ENCODE measurements at regions not wholly inside any gene's neighbourhood (a gene's known extent, or its start where the extent isn't known, plus 50 kb on each side); places are given as distances from the start of the nearest gene placed in this dataset.

DNA sequence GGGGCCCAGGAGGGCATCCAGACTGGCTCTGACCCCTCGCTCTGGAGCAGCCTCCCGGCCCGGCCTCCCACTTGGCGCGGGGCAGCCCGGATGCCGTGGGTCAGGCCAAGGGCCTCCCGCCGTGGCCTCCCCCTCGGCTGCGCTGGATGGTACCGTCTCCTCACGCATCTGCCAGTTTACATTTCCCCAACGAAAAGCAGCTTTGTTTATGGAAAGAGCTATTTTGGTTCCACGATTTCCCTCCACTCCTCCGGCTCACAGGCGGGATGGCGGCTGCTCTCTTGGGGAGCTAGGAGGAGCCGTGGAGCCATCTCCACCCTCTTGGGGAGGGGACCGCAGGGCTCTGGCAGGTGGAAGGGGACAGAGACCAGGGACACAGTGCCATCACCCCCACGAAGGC, 93.2 kb upstream of the MYL10 start:
- TF ChIP-seq, protein P1, sequence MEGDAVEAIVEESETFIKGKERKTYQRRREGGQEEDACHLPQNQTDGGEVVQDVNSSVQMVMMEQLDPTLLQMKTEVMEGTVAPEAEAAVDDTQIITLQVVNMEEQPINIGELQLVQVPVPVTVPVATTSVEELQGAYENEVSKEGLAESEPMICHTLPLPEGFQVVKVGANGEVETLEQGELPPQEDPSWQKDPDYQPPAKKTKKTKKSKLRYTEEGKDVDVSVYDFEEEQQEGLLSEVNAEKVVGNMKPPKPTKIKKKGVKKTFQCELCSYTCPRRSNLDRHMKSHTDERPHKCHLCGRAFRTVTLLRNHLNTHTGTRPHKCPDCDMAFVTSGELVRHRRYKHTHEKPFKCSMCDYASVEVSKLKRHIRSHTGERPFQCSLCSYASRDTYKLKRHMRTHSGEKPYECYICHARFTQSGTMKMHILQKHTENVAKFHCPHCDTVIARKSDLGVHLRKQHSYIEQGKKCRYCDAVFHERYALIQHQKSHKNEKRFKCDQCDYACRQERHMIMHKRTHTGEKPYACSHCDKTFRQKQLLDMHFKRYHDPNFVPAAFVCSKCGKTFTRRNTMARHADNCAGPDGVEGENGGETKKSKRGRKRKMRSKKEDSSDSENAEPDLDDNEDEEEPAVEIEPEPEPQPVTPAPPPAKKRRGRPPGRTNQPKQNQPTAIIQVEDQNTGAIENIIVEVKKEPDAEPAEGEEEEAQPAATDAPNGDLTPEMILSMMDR (IDR thresholded peaks at IDR 0.05; ENCODE audit: control extremely low read depth in 1 of 3, insufficient read depth in 1 of 3, low read depth in 1 of 3, low read length in 3 of 3): peak in 1 of 3 experiments; percentile 11; a peak in 1 of 4 replicates
- TF ChIP-seq TCF12 (IDR thresholded peaks at IDR 0.05; ENCODE audit: low read depth, low read length): no peak
- TF ChIP-seq RNF2 (IDR thresholded peaks at IDR 0.05; ENCODE audit: borderline replicate concordance, low read depth, low read length, missing control alignments, poor library complexity, severe bottlenecking): no peak
- TF ChIP-seq SP1 (IDR thresholded peaks at IDR 0.05; ENCODE audit: low read depth, low read length): no peak
- no peak for TF ChIP-seq POLR2A (IDR thresholded peaks at IDR 0.05; ENCODE audit: control extremely low read depth in 1 of 2, low read depth in 2 of 2, low read length in 2 of 2)
- TF ChIP-seq ZNF274 (IDR thresholded peaks at IDR 0.05; ENCODE audit: borderline replicate concordance, extremely low read depth, low read length): no peak
- TF ChIP-seq, protein P2, sequence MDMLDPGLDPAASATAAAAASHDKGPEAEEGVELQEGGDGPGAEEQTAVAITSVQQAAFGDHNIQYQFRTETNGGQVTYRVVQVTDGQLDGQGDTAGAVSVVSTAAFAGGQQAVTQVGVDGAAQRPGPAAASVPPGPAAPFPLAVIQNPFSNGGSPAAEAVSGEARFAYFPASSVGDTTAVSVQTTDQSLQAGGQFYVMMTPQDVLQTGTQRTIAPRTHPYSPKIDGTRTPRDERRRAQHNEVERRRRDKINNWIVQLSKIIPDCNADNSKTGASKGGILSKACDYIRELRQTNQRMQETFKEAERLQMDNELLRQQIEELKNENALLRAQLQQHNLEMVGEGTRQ (IDR thresholded peaks at IDR 0.05; ENCODE audit: low read length): no peak
- no peak for TF ChIP-seq MAFK (IDR thresholded peaks at IDR 0.05; ENCODE audit: low read depth, low read length)
- no peak for TF ChIP-seq JUND (IDR thresholded peaks at IDR 0.05; ENCODE audit: low read length)
- TF ChIP-seq RFX5 (IDR thresholded peaks at IDR 0.05; ENCODE audit: borderline replicate concordance, low read depth, low read length): no peak
